ENCODE measurements at regions not wholly inside any gene's neighbourhood (a gene's known extent, or its start where the extent isn't known, plus 50 kb on each side); places are given as distances from the start of the nearest gene placed in this dataset. TPM values are rescaled to one million over a fixed set of nuclear protein-coding genes. Genes with fewer than 3 reads are reported as not detected.

DNA sequence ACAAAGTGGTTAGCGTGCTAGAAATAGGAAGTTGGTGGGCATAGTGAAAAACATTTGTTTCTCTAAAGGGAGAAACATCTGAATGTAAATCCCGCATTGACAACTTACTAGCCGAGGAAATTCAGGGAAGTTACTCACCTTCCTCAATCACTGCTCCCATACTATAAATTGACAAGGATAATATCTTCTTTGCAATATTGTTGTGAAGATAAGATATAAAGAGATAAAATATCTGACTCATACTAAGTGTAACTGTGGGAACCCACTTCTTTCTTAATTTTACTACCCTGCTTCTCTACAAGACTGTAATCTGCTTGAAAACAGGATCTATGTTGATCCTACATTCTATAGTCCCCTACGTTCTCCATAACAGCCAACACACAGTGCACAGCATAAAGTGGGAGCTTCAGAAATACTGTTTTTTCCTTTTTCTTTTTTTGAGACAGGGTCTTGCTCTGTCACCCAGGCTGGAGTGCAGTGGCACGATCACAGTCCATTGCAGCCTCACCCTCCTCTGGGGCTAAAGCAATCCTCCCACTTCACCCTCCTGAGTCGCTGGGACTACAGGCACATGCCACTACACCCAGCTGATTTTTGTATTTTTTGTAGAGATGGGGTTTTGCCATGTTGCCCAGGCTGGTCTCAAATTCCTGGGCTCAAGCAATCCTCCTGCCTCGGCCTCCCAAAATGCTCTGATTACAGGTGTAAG lies 57.4 kb upstream of the C1orf21 start:
- CTCF ChIA-PET: no interaction called here
- no peak for DNase-seq (ENCODE audit: low read depth)
- Histone ChIP-seq H3K27me3 (ENCODE audit: control insufficient read depth, insufficient read depth, low read length) (no peaks in the 10 kb centered on the region), H3K36me3 (ENCODE audit: control insufficient read depth, insufficient read depth, low read length) (no peaks in the 10 kb centered on the region), H3K4me3 (ENCODE audit: low read depth, low read length) (no peak overlapping the region)
- TF ChIP-seq, protein P1, sequence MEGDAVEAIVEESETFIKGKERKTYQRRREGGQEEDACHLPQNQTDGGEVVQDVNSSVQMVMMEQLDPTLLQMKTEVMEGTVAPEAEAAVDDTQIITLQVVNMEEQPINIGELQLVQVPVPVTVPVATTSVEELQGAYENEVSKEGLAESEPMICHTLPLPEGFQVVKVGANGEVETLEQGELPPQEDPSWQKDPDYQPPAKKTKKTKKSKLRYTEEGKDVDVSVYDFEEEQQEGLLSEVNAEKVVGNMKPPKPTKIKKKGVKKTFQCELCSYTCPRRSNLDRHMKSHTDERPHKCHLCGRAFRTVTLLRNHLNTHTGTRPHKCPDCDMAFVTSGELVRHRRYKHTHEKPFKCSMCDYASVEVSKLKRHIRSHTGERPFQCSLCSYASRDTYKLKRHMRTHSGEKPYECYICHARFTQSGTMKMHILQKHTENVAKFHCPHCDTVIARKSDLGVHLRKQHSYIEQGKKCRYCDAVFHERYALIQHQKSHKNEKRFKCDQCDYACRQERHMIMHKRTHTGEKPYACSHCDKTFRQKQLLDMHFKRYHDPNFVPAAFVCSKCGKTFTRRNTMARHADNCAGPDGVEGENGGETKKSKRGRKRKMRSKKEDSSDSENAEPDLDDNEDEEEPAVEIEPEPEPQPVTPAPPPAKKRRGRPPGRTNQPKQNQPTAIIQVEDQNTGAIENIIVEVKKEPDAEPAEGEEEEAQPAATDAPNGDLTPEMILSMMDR (IDR thresholded peaks at IDR 0.05; ENCODE audit: insufficient read depth, low read depth, low read length): no peak
- POLR2A ChIA-PET: interaction anchor here (0.7 kb wide), 1 partner anchor 44 kb away, joined by 3 read pairs; no protein-coding TSS in a partner anchor

DNA sequence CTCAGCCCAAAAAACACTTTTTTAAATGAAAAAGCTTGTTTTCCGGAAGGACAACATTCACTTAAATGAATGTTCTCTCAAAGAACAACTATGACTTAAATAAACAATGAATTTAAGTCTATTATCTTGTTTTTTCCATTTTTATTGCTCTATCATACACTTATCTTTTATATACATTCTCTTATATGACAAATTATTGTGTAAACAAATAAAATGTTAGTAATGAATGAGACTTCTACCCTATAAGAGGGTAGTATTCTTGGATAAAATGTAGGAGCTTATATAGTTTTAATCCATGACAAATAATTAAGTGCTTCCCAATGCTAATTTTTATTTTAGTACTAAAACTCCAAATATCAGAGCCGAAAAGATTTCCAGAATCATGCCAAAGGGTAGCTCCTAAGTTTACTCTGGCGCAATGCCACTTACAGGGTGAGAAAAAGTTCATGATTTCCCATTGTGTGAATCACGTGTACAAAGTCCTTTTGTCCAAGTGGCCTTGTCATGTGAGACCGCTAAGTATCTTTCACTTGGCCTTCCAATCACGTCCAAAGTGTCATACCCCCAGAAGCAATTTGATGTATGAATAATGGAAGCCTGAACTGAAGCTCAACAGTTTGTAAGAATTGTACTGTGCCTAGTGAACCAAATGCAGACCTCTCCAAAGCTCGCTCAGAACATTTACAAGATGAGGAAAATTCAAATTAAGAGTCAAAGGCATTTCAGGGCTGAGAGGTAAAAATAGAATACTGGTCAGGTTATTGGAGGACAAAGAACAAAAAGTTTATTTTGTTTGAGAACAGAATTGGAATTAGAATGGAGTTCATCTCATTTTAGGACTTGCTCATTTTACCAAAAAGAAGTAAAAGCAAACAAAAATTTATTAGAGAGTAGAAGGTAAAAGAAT lies 56.6 kb upstream of the C1orf21 start:
- Histone ChIP-seq H3K36me3 (ENCODE audit: control insufficient read depth, insufficient read depth, low read length) (no peaks in the 10 kb centered on the region), H3K4me3 (ENCODE audit: low read depth, low read length) (no peak overlapping the region), H3K27me3 (ENCODE audit: control insufficient read depth, insufficient read depth, low read length) (no peaks in the 10 kb centered on the region)
- TF ChIP-seq, protein P1 (IDR thresholded peaks at IDR 0.05; ENCODE audit: insufficient read depth, low read depth, low read length): no peak
- POLR2A ChIA-PET: interaction anchor here (0.7 kb wide), 1 partner anchor 45 kb away, joined by 3 read pairs; no protein-coding TSS in a partner anchor
- no peak for DNase-seq (ENCODE audit: low read depth)
- CTCF ChIA-PET: no interaction called here

DNA sequence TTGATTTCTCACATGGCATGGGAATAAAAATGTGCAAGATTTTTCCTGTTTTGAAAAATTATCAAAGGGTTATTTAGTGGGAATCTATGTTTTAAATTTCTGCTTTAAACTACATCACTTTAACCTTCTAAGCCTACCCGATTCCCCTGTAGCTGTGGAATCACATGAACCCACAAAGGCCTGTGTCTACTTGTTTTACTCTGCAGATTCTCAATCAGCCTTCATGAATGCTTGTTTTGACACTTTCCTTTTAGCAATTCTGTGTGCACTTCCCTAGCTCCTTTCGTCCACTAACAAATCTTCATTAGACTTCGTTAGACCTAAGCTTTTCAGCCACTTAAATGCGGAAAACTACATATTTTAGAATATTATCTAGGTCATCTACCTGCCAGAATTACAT lies 56.0 kb upstream of the C1orf21 start:
- H3K36me3 ChIP-seq (ENCODE audit: control insufficient read depth, insufficient read depth, low read length): no peaks in the 10 kb centered on the region
- no peaks in the 10 kb centered on the region for H3K27me3 ChIP-seq (ENCODE audit: control insufficient read depth, insufficient read depth, low read length)
- no peak overlapping the region for H3K4me3 ChIP-seq (ENCODE audit: low read depth, low read length)
- CTCF ChIA-PET: no interaction called here
- POLR2A ChIA-PET: no interaction called here
- TF ChIP-seq, protein P1 (IDR thresholded peaks at IDR 0.05; ENCODE audit: insufficient read depth, low read depth, low read length): no peak
- no peak for DNase-seq (ENCODE audit: low read depth)

Small RNA genes in the stretch of these regions (small RNA-seq; reads per million reads assigned to genes)
- gene RF00019 (ENCODE audit: insufficient read length, low read depth, low replicate concordance): not detected
